GM21367 (cell line): ENCODE measurements at regions not wholly inside any gene's neighbourhood (a gene's known extent, or its start where the extent isn't known, plus 50 kb on each side); places are given as distances from the start of the nearest gene placed in this dataset.
A peak's percentile ranks its signal among the peaks of the same experiment; 100 is the strongest.
"Not testable (repeated sequence)": the region's sequence is repeated elsewhere in the genome, so short reads cannot be mapped to it uniquely, and the experiment has no call there.

Experiments used
- ATAC-seq: cut with Tn5 transposase; IDR thresholded peaks from one replicate; pipeline ENCODE4 v1.9.1; 2021; ENCODE audit not compliant: unreplicated experiment

- ATAC-seq, result no peak
Measured at GRCh38 chr2:183456177-183456576, 331.9 kb downstream of the NUP35 start.

- no peak for ATAC-seq
Measured at GRCh38 chr2:183458460-183458859, 334.2 kb downstream of the NUP35 start.

- no peak for ATAC-seq
Measured at GRCh38 chr2:183459466-183459865, 335.2 kb downstream of the NUP35 start.

- ATAC-seq, result no peak
Measured at GRCh38 chr2:183463821-183464220, 339.6 kb downstream of the NUP35 start.

GRCh38 chr2:183465048-183465447 lies 340.8 kb downstream of the NUP35 start:
- no peak for ATAC-seq

- ATAC-seq, result no peak
Measured at GRCh38 chr2:183474912-183475695, 350.9 kb downstream of the NUP35 start.

- ATAC-seq, result no peak
Measured at GRCh38 chr2:183476490-183476889, 352.2 kb downstream of the NUP35 start.

- no peak for ATAC-seq
Measured at GRCh38 chr2:183477296-183477695, 353.1 kb downstream of the NUP35 start.

- not testable (repeated sequence) for ATAC-seq
Measured at GRCh38 chr2:183478941-183479595, 354.8 kb downstream of the NUP35 start.

- ATAC-seq, result no peak
Measured at GRCh38 chr2:183487326-183487725, 363.1 kb downstream of the NUP35 start.

GRCh38 chr2:183488421-183488820 lies 364.2 kb downstream of the NUP35 start:
- no peak for ATAC-seq

- ATAC-seq, result no peak
Measured at GRCh38 chr2:183490489-183490888, 366.2 kb downstream of the NUP35 start.

GRCh38 chr2:183490914-183491313 lies 366.7 kb downstream of the NUP35 start:
- no peak for ATAC-seq

GRCh38 chr2:183493040-183493439 lies 368.8 kb downstream of the NUP35 start:
- ATAC-seq, result no peak

- no peak for ATAC-seq
Measured at GRCh38 chr2:183495079-183495478, 370.8 kb downstream of the NUP35 start.

GRCh38 chr2:183495589-183496267 lies 371.5 kb downstream of the NUP35 start:
- peak; percentile 99 for ATAC-seq

- no peak for ATAC-seq
Measured at GRCh38 chr2:183497861-183498260, 373.6 kb downstream of the NUP35 start.

GRCh38 chr2:183505911-183506310 lies 381.7 kb downstream of the NUP35 start:
- ATAC-seq, result peak; percentile 70

- no peak for ATAC-seq
Measured at GRCh38 chr2:183511154-183511553, 386.9 kb downstream of the NUP35 start.

GRCh38 chr2:183519371-183520056 lies 395.3 kb downstream of the NUP35 start:
- ATAC-seq, result no peak

- ATAC-seq, result no peak
Measured at GRCh38 chr2:183521911-183522310, 397.7 kb downstream of the NUP35 start.
